ENCODE measurements at regions not wholly inside any gene's neighbourhood (a gene's known extent, or its start where the extent isn't known, plus 50 kb on each side); places are given as distances from the start of the nearest gene placed in this dataset.

GRCh38 chr2:129376426-129377077 is 602.9 kb upstream of the RAB6C start:
- Histone ChIP-seq H3K9me1 (replicated peaks; ENCODE audit: control insufficient read depth, extremely low read depth, insufficient read depth, low read length) (no peaks in the 10 kb centered on the region), H3K9ac (replicated peaks; ENCODE audit: extremely low read depth, insufficient read depth, low read length) (no peak overlapping the region), H3K4me1 (ENCODE audit: control insufficient read depth, extremely low read depth, insufficient read depth, low read length) (no peaks in the 10 kb centered on the region), H3K4me3 (replicated peaks in 1 of 3; ENCODE audit: insufficient read depth in 1 of 3, low read depth in 1 of 3, low read length in 3 of 3) (no peak overlapping the region), H4K20me1 (replicated peaks; ENCODE audit: control insufficient read depth, extremely low read depth, insufficient read depth, low read length) (no peaks in the 10 kb centered on the region), H3K4me2 (ENCODE audit: insufficient read depth, low read length) (no peak overlapping the region), H3K36me3 (ENCODE audit: control insufficient read depth in 2 of 2, extremely low read depth in 1 of 2, insufficient read depth in 2 of 2, low read length in 2 of 2) (no peaks in the 10 kb centered on the region), H3K9me3 (replicated peaks; ENCODE audit: control insufficient read depth, insufficient read depth, low read length) (peaks cover 16% of the 10 kb centered on the region), H3K79me2 (ENCODE audit: control insufficient read depth, insufficient read depth, low read length) (no peaks in the 10 kb centered on the region), H3K27ac (ENCODE audit: insufficient read depth, low read depth, low read length) (no peak overlapping the region), H2AFZ (ENCODE audit: low read depth, low read length) (no peak overlapping the region), H3K27me3 (ENCODE audit: control insufficient read depth in 2 of 2, insufficient read depth in 2 of 2, low read length in 2 of 2) (no peaks in the 10 kb centered on the region)
- POLR2A ChIA-PET, result no interaction called here
- BruUV-seq (replicated peaks), result no TSS peak
- intact Hi-C loops (cut with micrococcal nuclease) (no loop called here), dilution Hi-C loops (cut with MboI; ENCODE audit: extremely low pct_ligation_motif_present, low sequenced_read_pairs) (no loop called here)
- TF ChIP-seq CTCF (IDR thresholded peaks at IDR 0.05; ENCODE audit: extremely low read depth in 1 of 2, insufficient read depth in 1 of 2, low read depth in 1 of 2, low read length in 2 of 2) (no peak), EZH2 (IDR thresholded peaks at IDR 0.05; ENCODE audit: borderline replicate concordance, low read depth, low read length, severe bottlenecking) (no peak), MYC (IDR thresholded peaks at IDR 0.05; ENCODE audit: low read depth, low read length) (no peak), FOS (IDR thresholded peaks at IDR 0.05; ENCODE audit: borderline replicate concordance, insufficient read depth, low read length) (no peak), POLR2AphosphoS5 (IDR thresholded peaks at IDR 0.05; ENCODE audit: insufficient read depth, low read depth, low read length) (no peak), MAX (IDR thresholded peaks at IDR 0.05; ENCODE audit: insufficient read depth, insufficient read length) (no peak), GATA2 (IDR thresholded peaks at IDR 0.05; ENCODE audit: insufficient read depth, insufficient read length, low read depth, low read length) (no peak), JUN (IDR thresholded peaks at IDR 0.05; ENCODE audit: borderline replicate concordance, insufficient read depth, insufficient read length, low read depth) (no peak), POLR2A (IDR thresholded peaks at IDR 0.05; ENCODE audit: low read depth, low read length) (no peak)
- no peak for FAIRE-seq
- DNase-seq (ENCODE audit: low read depth, low spot score), result no peak
- CTCF ChIA-PET, result no interaction called here
